H9 (cell line): ENCODE measurements at regions not wholly inside any gene's neighbourhood (a gene's known extent, or its start where the extent isn't known, plus 50 kb on each side); places are given as distances from the start of the nearest gene placed in this dataset.

Experiments
- DNase-seq: peaks from one replicate; pipeline ENCODE4 v3.0.0-alpha.2; 2017
- H2AFZ ChIP-seq: one replicate; pipeline ENCODE4 v1.6.1; 2013; ENCODE audit warnings: mild to moderate bottlenecking, low read length, control low read depth, moderate library complexity
- H2AK5ac ChIP-seq: 2 replicates; pipeline ENCODE4 v1.6.1; 2013; ENCODE audit warnings: low read length, control low read depth, mixed read lengths; ENCODE audit not compliant: insufficient read length
- H2BK120ac ChIP-seq: one replicate; pipeline ENCODE4 v1.6.1; 2013; ENCODE audit warnings: low read depth, mild to moderate bottlenecking, low read length, control low read depth, inconsistent platforms; ENCODE audit not compliant: poor library complexity, severe bottlenecking
- H2BK12ac ChIP-seq: 2 replicates; pipeline ENCODE4 v1.6.1; 2013; ENCODE audit warnings: low read length, control low read depth, mixed read lengths, low read depth; ENCODE audit not compliant: insufficient read length
- H2BK15ac ChIP-seq: 2 replicates; pipeline ENCODE4 v1.6.1; 2013; ENCODE audit warnings: low read depth, low read length, control low read depth
- H2BK20ac ChIP-seq: one replicate; pipeline ENCODE4 v1.6.1; 2013; ENCODE audit warnings: low read depth, mild to moderate bottlenecking, low read length, control low read depth, inconsistent platforms; ENCODE audit not compliant: poor library complexity, severe bottlenecking
- H2BK5ac ChIP-seq: 2 replicates; pipeline ENCODE4 v1.6.1; 2013; ENCODE audit warnings: low read length, control low read depth, mixed read lengths; ENCODE audit not compliant: insufficient read length
- H3K14ac ChIP-seq: 2 replicates; pipeline ENCODE4 v1.6.1; 2013; ENCODE audit warnings: low read length, control low read depth; ENCODE audit not compliant: insufficient read depth
- H3K18ac ChIP-seq: 2 replicates; pipeline ENCODE4 v1.6.1; 2013; ENCODE audit warnings: low read depth, mild to moderate bottlenecking, mixed read lengths, low read length, control low read depth; ENCODE audit not compliant: insufficient read length
- H3K23ac ChIP-seq: 2 replicates; pipeline ENCODE4 v1.6.1; 2013; ENCODE audit warnings: low read length, control low read depth, mixed read lengths, low read depth; ENCODE audit not compliant: insufficient read length
- H3K23me2 ChIP-seq: 2 replicates; pipeline ENCODE4 v1.6.1; 2013; ENCODE audit warnings: low read depth, mild to moderate bottlenecking, mixed read lengths, low read length, control low read depth; ENCODE audit not compliant: insufficient read length, poor library complexity, severe bottlenecking
- H3K27ac ChIP-seq: 2 replicates; pipeline ENCODE4 v1.5.1; 2013; ENCODE audit warnings: low read length, control low read depth, mixed read lengths, low read depth; ENCODE audit not compliant: insufficient read length
- H3K27me3 ChIP-seq: 2 replicates; pipeline ENCODE4 v1.6.1; 2013; ENCODE audit warnings: low read length, control low read depth, inconsistent platforms; ENCODE audit not compliant: insufficient read depth
- H3K4ac ChIP-seq: 2 replicates; pipeline ENCODE4 v1.6.1; 2013; ENCODE audit warnings: low read depth, mild to moderate bottlenecking, control low read depth, inconsistent platforms, low read length, moderate library complexity
- H3K4me1 ChIP-seq: 2 replicates; pipeline ENCODE4 v1.6.1; 2013; ENCODE audit warnings: low read length, control low read depth, inconsistent platforms; ENCODE audit not compliant: insufficient read depth
- H3K4me2 ChIP-seq: 2 replicates; pipeline ENCODE4 v1.6.1; 2013; ENCODE audit warnings: low read length, control low read depth, mixed read lengths; ENCODE audit not compliant: insufficient read length, insufficient read depth
- H3K56ac ChIP-seq: 2 replicates; pipeline ENCODE4 v1.6.1; 2013; ENCODE audit warnings: low read depth, mild to moderate bottlenecking, mixed read lengths, low read length, control low read depth; ENCODE audit not compliant: insufficient read length
- H3K79me1 ChIP-seq: 2 replicates; pipeline ENCODE4 v1.6.1; 2013; ENCODE audit warnings: low read depth, mild to moderate bottlenecking, moderate library complexity, low read length, control low read depth, inconsistent platforms; ENCODE audit not compliant: insufficient read depth, poor library complexity, severe bottlenecking
- H3K79me2 ChIP-seq: 2 replicates; pipeline ENCODE4 v1.6.1; 2013; ENCODE audit warnings: low read length, control low read depth, inconsistent platforms; ENCODE audit not compliant: insufficient read depth
- H3K9ac ChIP-seq: 2 replicates; pipeline ENCODE4 v1.6.1; 2013; ENCODE audit warnings: low read length, control low read depth, mixed read lengths; ENCODE audit not compliant: insufficient read length; ENCODE audit errors: extremely low read depth
- H3K9me3 ChIP-seq: one replicate; pipeline ENCODE4 v1.6.1; 2013; ENCODE audit warnings: low read depth, low read length, inconsistent platforms; ENCODE audit not compliant: control insufficient read depth
- H3T11ph ChIP-seq: one replicate; pipeline ENCODE4 v1.6.1; 2013; ENCODE audit warnings: mild to moderate bottlenecking, low read length, control low read depth, inconsistent platforms
- H4K20me1 ChIP-seq: one replicate; pipeline ENCODE4 v1.6.1; 2013; ENCODE audit not compliant: control insufficient read depth, insufficient read length, insufficient read depth
- H4K5ac ChIP-seq: 2 replicates; pipeline ENCODE4 v1.6.1; 2013; ENCODE audit warnings: low read depth, mild to moderate bottlenecking, mixed read lengths, low read length, control low read depth; ENCODE audit not compliant: insufficient read length
- H4K8ac ChIP-seq: replicated peaks from 2 replicates; pipeline ENCODE4 v1.6.1; 2013; ENCODE audit warnings: low read length, control low read depth, mixed read lengths, low read depth; ENCODE audit not compliant: insufficient read length
- H4K91ac ChIP-seq: 2 replicates; pipeline ENCODE4 v1.6.1; 2013; ENCODE audit warnings: low read depth, mild to moderate bottlenecking, moderate library complexity, mixed read lengths, low read length, control low read depth; ENCODE audit not compliant: insufficient read length
- H3K27ac Mint-ChIP-seq, 3 experiments: 2 replicates in 2 of 3; 3 replicates in 1 of 3; pipeline ENCODE4 v1.8.0; 2020 to 2021; ENCODE audit warnings: mixed read lengths in 3 of 3, mild to moderate bottlenecking in 1 of 3, moderate library complexity in 1 of 3
- H3K27me3 Mint-ChIP-seq: 2 replicates; pipeline ENCODE4 v1.8.0; 2021; ENCODE audit warnings: low read depth, mild to moderate bottlenecking, moderate library complexity, mixed read lengths
- H3K36me3 Mint-ChIP-seq, 3 experiments: 2 replicates in 2 of 3; 3 replicates in 1 of 3; pipeline ENCODE4 v1.8.0; 2020 to 2021; ENCODE audit warnings: low read depth in 3 of 3, mixed read lengths in 3 of 3; ENCODE audit not compliant: insufficient read depth in 1 of 3
- H3K4me1 Mint-ChIP-seq, 2 experiments: 2 replicates each; pipeline ENCODE4 v1.8.0; 2020; ENCODE audit warnings: mixed read lengths in 2 of 2
- H3K4me3 Mint-ChIP-seq, 2 experiments: 2 replicates in 1 of 2; 3 replicates in 1 of 2; pipeline ENCODE4 v1.8.0; 2020 to 2021; ENCODE audit warnings: mild to moderate bottlenecking in 2 of 2, mixed read lengths in 2 of 2, moderate library complexity in 1 of 2
- H3K9me3 Mint-ChIP-seq, 2 experiments: 2 replicates in 1 of 2; 3 replicates in 1 of 2; pipeline ENCODE4 v1.8.0; 2020; ENCODE audit warnings: mild to moderate bottlenecking in 2 of 2, mixed read lengths in 2 of 2, moderate library complexity in 1 of 2
- CTCF ChIP-seq: fragments of 200-600 bp; sonication (generic); conservative IDR thresholded peaks from 3 replicates; pipeline ENCODE4 v1.8.0; 2021; ENCODE audit warnings: antibody characterized with exemption, mild to moderate bottlenecking
- WGBS: extraction: QIAGEN DNeasy Blood & Tissue Kit; methylation state at CpG from one replicate; pipeline ENCODE4 v1.1.7; 2013; ENCODE audit warnings: missing lambda C conversion rate, low lambda C conversion rate, mixed read lengths; ENCODE audit not compliant: insufficient read length; ENCODE audit errors: extremely low coverage; 5-methylcytosine and 5-hydroxymethylcytosine counted together

- no peak overlapping the region for H2AK5ac ChIP-seq
- no peak overlapping the region for H2BK15ac ChIP-seq
- H3K4me1 ChIP-seq = no peaks in the 10 kb centered on the region
- no peak overlapping the region for H3K4me2 ChIP-seq
- H3K23me2 ChIP-seq = no peaks in the 10 kb centered on the region
- H2AFZ ChIP-seq = no peak overlapping the region
- H3K14ac ChIP-seq = no peak overlapping the region
- Mint-ChIP-seq H3K4me3 (no peak overlapping the region), H3K4me1 (peaks cover 0 to 5% of the 10 kb centered on the region in 2 experiments; a peak in 2 of 4 replicates), H3K27me3 (peaks cover 2% of the 10 kb centered on the region; the same call in 1 of the 2 replicates), H3K36me3 (no peaks in the 10 kb centered on the region), H3K9me3 (no peaks in the 10 kb centered on the region; a peak in 1 of 5 replicates), H3K27ac (no peak overlapping the region)
- H3K79me1 ChIP-seq = no peaks in the 10 kb centered on the region
- H3K27me3 ChIP-seq = no peaks in the 10 kb centered on the region
- WGBS = no CpG with 5 or more reads among the region's 8 CpGs
- no peak overlapping the region for H3K27ac ChIP-seq
- no peak for DNase-seq
- H2BK12ac ChIP-seq = no peak overlapping the region
- no peaks in the 10 kb centered on the region for H4K20me1 ChIP-seq
- H2BK5ac ChIP-seq = no peak overlapping the region
- H4K8ac ChIP-seq = no peak overlapping the region
- no peak overlapping the region for H2BK120ac ChIP-seq
- no peak overlapping the region for H3K9ac ChIP-seq
- no peak overlapping the region for H2BK20ac ChIP-seq
- H4K5ac ChIP-seq = no peak overlapping the region
- no peak overlapping the region for H4K91ac ChIP-seq
- no peak overlapping the region for H3K56ac ChIP-seq
- H3K18ac ChIP-seq = no peak overlapping the region
- no peaks in the 10 kb centered on the region for H3K9me3 ChIP-seq
- no peak overlapping the region for H3K4ac ChIP-seq
- TF ChIP-seq CTCF = peak; percentile 24; the same call in 1 of the 3 replicates
- H3T11ph ChIP-seq = no peak overlapping the region
- no peak overlapping the region for H3K23ac ChIP-seq
- H3K79me2 ChIP-seq = no peaks in the 10 kb centered on the region
Observed at GRCh38 chr3:59258550-59259260, 208.9 kb upstream of the CFAP20DC start.
